CD4-positive, alpha-beta T cell treated with Interferon alpha-2 for 1 hour (primary cell): ENCODE measurements at regions not wholly inside any gene's neighbourhood (a gene's known extent, or its start where the extent isn't known, plus 50 kb on each side); places are given as distances from the start of the nearest gene placed in this dataset.

Source experiments
- DNase-seq, 2 donors: peaks; one replicate each; pipeline ENCODE4 v3.0.0-alpha.2; 2020 to 2022

GRCh38 chr18:40388121-40388520 lies 1566.9 kb upstream of the PIK3C3 start:
- DNase-seq = no peak

- DNase-seq = no peak
These were observed 1567.8 kb upstream of the PIK3C3 start for GRCh38 chr18:40387130-40387787.

GRCh38 chr18:40382197-40382596 lies 1572.8 kb upstream of the PIK3C3 start:
- DNase-seq = no peak

- no peak for DNase-seq
These were observed 1574.2 kb upstream of the PIK3C3 start for GRCh38 chr18:40380686-40381439.

GRCh38 chr18:40375837-40376236 lies 1579.2 kb upstream of the PIK3C3 start:
- no peak for DNase-seq

- no peak for DNase-seq
These were observed 1583.4 kb upstream of the PIK3C3 start for GRCh38 chr18:40371673-40372072.

- DNase-seq = no peak
These were observed 1587.5 kb upstream of the PIK3C3 start for GRCh38 chr18:40367576-40367975.

- DNase-seq = no peak
These were observed 1588.5 kb upstream of the PIK3C3 start for GRCh38 chr18:40366521-40366920.

GRCh38 chr18:40365526-40365925 lies 1589.5 kb upstream of the PIK3C3 start:
- DNase-seq = no peak

- no peak for DNase-seq
These were observed 1594.5 kb upstream of the PIK3C3 start for GRCh38 chr18:40360558-40360957.

GRCh38 chr18:40357536-40357935 lies 1597.5 kb upstream of the PIK3C3 start:
- no peak for DNase-seq

GRCh38 chr18:40356168-40356567 lies 1598.9 kb upstream of the PIK3C3 start:
- DNase-seq = no peak

GRCh38 chr18:40355726-40356125 lies 1599.3 kb upstream of the PIK3C3 start:
- no peak for DNase-seq

- DNase-seq = no peak
These were observed 1606.8 kb upstream of the PIK3C3 start for GRCh38 chr18:40348196-40348595.

GRCh38 chr18:40347261-40347660 lies 1607.8 kb upstream of the PIK3C3 start:
- no peak for DNase-seq

GRCh38 chr18:40346146-40346545 lies 1608.9 kb upstream of the PIK3C3 start:
- DNase-seq = no peak

GRCh38 chr18:40341701-40342100 lies 1613.3 kb upstream of the PIK3C3 start:
- DNase-seq = no peak

- DNase-seq = no peak
These were observed 1616.8 kb upstream of the PIK3C3 start for GRCh38 chr18:40338284-40338683.

- no peak for DNase-seq
These were observed 1628.0 kb upstream of the PIK3C3 start for GRCh38 chr18:40326985-40327384.

GRCh38 chr18:40325988-40326387 lies 1629.0 kb upstream of the PIK3C3 start:
- no peak for DNase-seq

GRCh38 chr18:40314199-40314598 lies 1640.8 kb upstream of the PIK3C3 start:
- DNase-seq = no peak

- no peak for DNase-seq
These were observed 1641.9 kb upstream of the PIK3C3 start for GRCh38 chr18:40313030-40313642.

GRCh38 chr18:40307627-40308026 lies 1647.4 kb upstream of the PIK3C3 start:
- DNase-seq = no peak

GRCh38 chr18:40296717-40297413 lies 1658.2 kb upstream of the PIK3C3 start:
- DNase-seq = no peak
